ENCODE measurements at regions not wholly inside any gene's neighbourhood (a gene's known extent, or its start where the extent isn't known, plus 50 kb on each side); places are given as distances from the start of the nearest gene placed in this dataset.

DNA sequence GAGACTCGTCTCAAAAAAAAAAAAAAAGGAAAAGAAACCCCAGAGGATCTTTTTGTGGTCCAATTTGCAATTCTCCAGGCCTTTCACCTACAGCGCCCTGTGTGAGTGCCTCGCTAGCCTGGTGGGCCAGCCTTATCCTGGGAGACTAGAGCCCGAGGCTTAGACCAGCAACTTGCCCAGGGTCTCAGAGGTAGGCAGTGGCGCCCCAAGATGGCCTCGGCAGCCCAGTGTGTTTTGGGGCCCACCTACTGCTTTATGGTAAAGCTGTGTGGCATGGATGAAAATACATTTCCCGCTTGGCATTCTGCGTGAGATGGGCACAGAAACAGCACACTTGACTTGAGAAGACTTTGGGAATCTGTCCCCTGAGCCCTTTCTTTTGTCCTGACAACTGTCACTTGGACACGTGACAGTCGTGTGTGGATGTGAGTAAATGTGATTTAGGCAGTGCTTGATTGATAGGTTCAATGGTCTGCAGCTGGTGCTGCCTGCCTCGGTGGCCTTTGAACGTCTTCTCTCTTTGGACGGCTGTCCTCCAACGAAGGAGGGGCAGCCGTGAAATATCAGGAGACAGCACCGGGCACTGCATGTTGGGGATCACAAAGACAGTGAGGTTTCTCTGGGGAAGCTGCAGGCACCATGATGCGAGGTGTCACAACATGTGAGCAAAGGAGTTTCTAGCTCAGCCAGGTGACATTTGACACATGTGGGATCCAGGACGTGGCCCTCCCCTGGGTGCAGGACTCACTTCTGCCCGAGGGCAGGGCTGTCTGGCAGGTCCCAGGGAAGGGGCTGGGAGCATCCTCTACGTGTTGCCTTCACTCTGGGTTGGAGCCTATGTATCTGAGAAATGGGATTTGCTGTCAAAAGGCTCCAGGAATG, 209.5 kb upstream of the TWIST2 start:
- TF ChIP-seq, protein P1, sequence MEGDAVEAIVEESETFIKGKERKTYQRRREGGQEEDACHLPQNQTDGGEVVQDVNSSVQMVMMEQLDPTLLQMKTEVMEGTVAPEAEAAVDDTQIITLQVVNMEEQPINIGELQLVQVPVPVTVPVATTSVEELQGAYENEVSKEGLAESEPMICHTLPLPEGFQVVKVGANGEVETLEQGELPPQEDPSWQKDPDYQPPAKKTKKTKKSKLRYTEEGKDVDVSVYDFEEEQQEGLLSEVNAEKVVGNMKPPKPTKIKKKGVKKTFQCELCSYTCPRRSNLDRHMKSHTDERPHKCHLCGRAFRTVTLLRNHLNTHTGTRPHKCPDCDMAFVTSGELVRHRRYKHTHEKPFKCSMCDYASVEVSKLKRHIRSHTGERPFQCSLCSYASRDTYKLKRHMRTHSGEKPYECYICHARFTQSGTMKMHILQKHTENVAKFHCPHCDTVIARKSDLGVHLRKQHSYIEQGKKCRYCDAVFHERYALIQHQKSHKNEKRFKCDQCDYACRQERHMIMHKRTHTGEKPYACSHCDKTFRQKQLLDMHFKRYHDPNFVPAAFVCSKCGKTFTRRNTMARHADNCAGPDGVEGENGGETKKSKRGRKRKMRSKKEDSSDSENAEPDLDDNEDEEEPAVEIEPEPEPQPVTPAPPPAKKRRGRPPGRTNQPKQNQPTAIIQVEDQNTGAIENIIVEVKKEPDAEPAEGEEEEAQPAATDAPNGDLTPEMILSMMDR (IDR thresholded peaks at IDR 0.05): no peak
- no peak for TF ChIP-seq POLR2A (IDR thresholded peaks at IDR 0.05)
